ENCODE measurements at regions not wholly inside any gene's neighbourhood (a gene's known extent, or its start where the extent isn't known, plus 50 kb on each side); places are given as distances from the start of the nearest gene placed in this dataset.
A peak's percentile ranks its signal among the peaks of the same experiment; 100 is the strongest.

GRCh38 chr14:22266683-22267082 lies 322.3 kb downstream of the DAD1 start:
- Histone ChIP-seq H3K4me3 (ENCODE audit: low read depth, low read length) (no peak overlapping the region), H3K27ac (ENCODE audit: low read depth, low read length) (no peak overlapping the region), H3K27me3 (ENCODE audit: control insufficient read depth, insufficient read depth, low read length) (no peaks in the 10 kb centered on the region), H3K9me3 (ENCODE audit: control insufficient read depth, insufficient read depth, low read length) (no peaks in the 10 kb centered on the region)
- POLR2A ChIA-PET: no interaction called here
- DNase-seq (ENCODE audit: low read depth, low spot score): no peak
- TF ChIP-seq CTCF (IDR thresholded peaks at IDR 0.05; ENCODE audit: low read depth, low read length): no peak
- CTCF ChIA-PET: interaction anchor here (0.9 to 2.1 kb wide), 5 partner anchors 9 to 109 kb away, joined by 3 to 5 read pairs (median 5); no protein-coding TSS in a partner anchor

GRCh38 chr14:22266142-22266442 lies 322.9 kb downstream of the DAD1 start:
- CTCF ChIA-PET: interaction anchor here (0.9 to 1.5 kb wide), 3 partner anchors 10 to 109 kb away, joined by 4 to 5 read pairs (median 5); no protein-coding TSS in a partner anchor
- no peak overlapping the region for H3K4me3 ChIP-seq (ENCODE audit: low read depth, low read length)
- H3K27me3 ChIP-seq (ENCODE audit: control insufficient read depth, insufficient read depth, low read length): no peaks in the 10 kb centered on the region
- no peaks in the 10 kb centered on the region for H3K9me3 ChIP-seq (ENCODE audit: control insufficient read depth, insufficient read depth, low read length)
- no peak for TF ChIP-seq CTCF (IDR thresholded peaks at IDR 0.05; ENCODE audit: low read depth, low read length)
- POLR2A ChIA-PET: no interaction called here
- peak overlapping the region; percentile 59 for H3K27ac ChIP-seq (ENCODE audit: low read depth, low read length)
- no peak for DNase-seq (ENCODE audit: low read depth, low spot score)

- Histone ChIP-seq H3K4me3 (ENCODE audit: low read depth, low read length) (no peak overlapping the region), H3K9me3 (ENCODE audit: control insufficient read depth, insufficient read depth, low read length) (no peaks in the 10 kb centered on the region), H3K27me3 (ENCODE audit: control insufficient read depth, insufficient read depth, low read length) (no peaks in the 10 kb centered on the region), H3K27ac (ENCODE audit: low read depth, low read length) (peak overlapping the region; percentile 59)
- CTCF ChIA-PET: interaction anchor here (0.9 to 3.2 kb wide), 9 partner anchors 10 to 110 kb away, joined by 3 to 25 read pairs (median 4); no protein-coding TSS in a partner anchor
- no peak for DNase-seq (ENCODE audit: low read depth, low spot score)
- POLR2A ChIA-PET: no interaction called here
- peak; percentile 51 for TF ChIP-seq CTCF (IDR thresholded peaks at IDR 0.05; ENCODE audit: low read depth, low read length)
Observed at GRCh38 chr14:22265319-22266141, 323.5 kb downstream of the DAD1 start.

- CTCF ChIA-PET: interaction anchor here (0.8 to 3.2 kb wide), 12 partner anchors 11 to 80 kb away, joined by 3 to 25 read pairs (median 3); no protein-coding TSS in a partner anchor
Observed at GRCh38 chr14:22264759-22265158, 324.3 kb downstream of the DAD1 start.

More at GRCh38 chr14:22264759-22265158, 324.3 kb downstream of the DAD1 start:
- H3K9me3 ChIP-seq (ENCODE audit: control insufficient read depth, insufficient read depth, low read length): no peaks in the 10 kb centered on the region
- no peak for DNase-seq (ENCODE audit: low read depth, low spot score)
- no peak overlapping the region for H3K27ac ChIP-seq (ENCODE audit: low read depth, low read length)
- no peaks in the 10 kb centered on the region for H3K27me3 ChIP-seq (ENCODE audit: control insufficient read depth, insufficient read depth, low read length)
- no peak for TF ChIP-seq CTCF (IDR thresholded peaks at IDR 0.05; ENCODE audit: low read depth, low read length)
- no peak overlapping the region for H3K4me3 ChIP-seq (ENCODE audit: low read depth, low read length)
- POLR2A ChIA-PET: no interaction called here
